SU-DHL-6 (cell line): ENCODE measurements at regions not wholly inside any gene's neighbourhood (a gene's known extent, or its start where the extent isn't known, plus 50 kb on each side); places are given as distances from the start of the nearest gene placed in this dataset.

Source experiments
- H2AFZ ChIP-seq: fragments of 200-600 bp; sonication (generic); 2 replicates; pipeline ENCODE4 v1.6.1; 2014; ENCODE audit warnings: low read depth, mild to moderate bottlenecking, moderate library complexity, mixed read lengths, antibody characterized with exemption, low read length; ENCODE audit not compliant: severe bottlenecking
- H3F3A ChIP-seq: fragments of 200-600 bp; shearing (Covaris generic); 2 replicates; pipeline ENCODE4 v1.6.0; 2016; ENCODE audit warnings: antibody characterized with exemption, mild to moderate bottlenecking; ENCODE audit not compliant: insufficient read depth
- H3K27ac ChIP-seq: fragments of 200-600 bp; sonication (generic); 2 replicates; pipeline ENCODE4 v1.5.1; 2016; ENCODE audit warnings: low read depth, mild to moderate bottlenecking, low read length, moderate library complexity, mixed read lengths
- H3K27me3 ChIP-seq: fragments of 200-600 bp; sonication (generic), shearing (Covaris generic); 2 replicates; pipeline ENCODE4 v1.6.0; 2014; ENCODE audit warnings: mild to moderate bottlenecking, low read length
- H3K36me3 ChIP-seq: fragments of 200-600 bp; sonication (generic); 2 replicates; pipeline ENCODE4 v1.6.1; 2014; ENCODE audit warnings: mild to moderate bottlenecking, low read length, mixed read lengths
- H3K4me2 ChIP-seq: fragments of 300-600, 200-600 bp; shearing (Covaris generic), sonication (generic); 2 replicates; pipeline ENCODE4 v1.6.0; 2014; ENCODE audit warnings: low read length, low read depth, mild to moderate bottlenecking; ENCODE audit not compliant: poor library complexity, severe bottlenecking
- H3K4me3 ChIP-seq: fragments of 200-600 bp; sonication (generic); 2 replicates; pipeline ENCODE4 v1.5.1; 2014; ENCODE audit warnings: antibody characterized with exemption, low read length, mild to moderate bottlenecking, mixed read lengths; ENCODE audit not compliant: insufficient read depth, poor library complexity, severe bottlenecking
- H3K79me2 ChIP-seq: fragments of 200-600 bp; sonication (generic); 2 replicates; pipeline ENCODE4 v1.6.1; 2014; ENCODE audit warnings: mild to moderate bottlenecking, low read length, moderate library complexity; ENCODE audit not compliant: insufficient read depth
- H3K9ac ChIP-seq: fragments of 200-600 bp; sonication (generic); 2 replicates; pipeline ENCODE4 v1.7.0; 2014; ENCODE audit warnings: mild to moderate bottlenecking, low read length
- H3K9me2 ChIP-seq: fragments of 200-600 bp; sonication (generic); replicated peaks from 2 replicates; pipeline ENCODE4 v1.6.1; 2014; ENCODE audit warnings: low read length; ENCODE audit not compliant: insufficient read depth
- H3K9me3 ChIP-seq: fragments of 200-600 bp; sonication (generic); 2 replicates; pipeline ENCODE4 v1.6.1; 2014; ENCODE audit warnings: low read length, mixed read lengths; ENCODE audit not compliant: insufficient read depth
- H4K20me1 ChIP-seq: fragments of 200-600 bp; sonication (generic); 2 replicates; pipeline ENCODE4 v1.6.1; 2014; ENCODE audit warnings: low read depth, mild to moderate bottlenecking, antibody characterized with exemption, low read length, moderate library complexity, mixed read lengths
- CTCF ChIP-seq: fragments of 200-600 bp; sonication (generic); IDR thresholded peaks from one replicate; pipeline ENCODE4 v1.5.1; 2017; ENCODE audit warnings: antibody characterized with exemption, mild to moderate bottlenecking, low read length, moderate library complexity; ENCODE audit not compliant: insufficient read depth, poor library complexity, severe bottlenecking
- EZH2phosphoT487 ChIP-seq: fragments of 200-600 bp; sonication (generic), shearing (Covaris generic); conservative IDR thresholded peaks from 2 replicates; pipeline ENCODE4 v1.6.1; 2018; ENCODE audit warnings: mild to moderate bottlenecking, antibody characterized with exemption, low read length, moderate library complexity, mixed read lengths

DNA sequence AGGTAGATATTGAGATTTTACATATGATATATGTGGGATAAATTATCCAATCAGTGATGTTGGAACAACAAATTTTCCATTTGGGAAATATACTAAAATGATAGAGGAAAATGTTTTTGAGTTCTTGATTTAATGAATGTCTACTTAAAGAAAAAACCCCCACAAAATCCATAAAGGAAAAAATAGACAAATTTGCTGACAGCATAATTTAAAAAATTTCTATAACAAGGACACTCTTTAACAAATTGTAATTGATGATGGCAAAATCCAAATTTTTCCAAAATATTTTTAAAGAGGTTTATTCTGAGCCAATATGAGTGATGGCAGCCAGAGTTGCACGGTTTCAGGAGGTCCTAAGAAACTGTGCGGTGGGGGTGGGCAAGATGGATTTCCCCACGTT lies 51.9 kb upstream of the RHOU start:
- Histone ChIP-seq H3F3A (no peaks in the 10 kb centered on the region), H3K36me3 (no peaks in the 10 kb centered on the region), H3K27me3 (no peaks in the 10 kb centered on the region), H3K79me2 (no peaks in the 10 kb centered on the region), H3K9ac (no peak overlapping the region), H2AFZ (no peak overlapping the region), H4K20me1 (no peaks in the 10 kb centered on the region), H3K4me2 (no peak overlapping the region), H3K27ac (no peak overlapping the region), H3K9me3 (no peaks in the 10 kb centered on the region), H3K4me3 (no peak overlapping the region), H3K9me2 (no peaks in the 10 kb centered on the region)
- TF ChIP-seq CTCF, result no peak
- no peak for TF ChIP-seq EZH2phosphoT487

DNA sequence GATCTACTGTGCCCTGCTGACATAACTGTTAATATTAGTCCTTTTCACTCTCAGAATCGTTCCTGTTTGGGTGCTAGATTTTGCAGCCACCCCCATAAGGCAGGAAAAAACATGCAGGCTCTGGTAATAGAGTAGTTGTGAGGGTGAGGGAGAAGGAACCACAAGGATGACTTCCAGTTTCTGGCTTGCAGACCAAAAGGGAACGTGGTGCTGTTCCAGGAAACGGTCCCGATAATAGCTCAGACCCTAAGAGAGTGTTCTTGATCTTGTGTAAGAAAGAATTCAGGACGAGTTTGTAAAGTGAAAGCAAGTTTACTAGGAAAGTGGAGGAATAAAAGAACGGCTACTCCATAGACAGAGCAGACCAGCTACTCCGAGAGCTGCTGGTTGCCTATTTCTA lies 50.7 kb upstream of the RHOU start:
- Histone ChIP-seq H3K79me2 (no peaks in the 10 kb centered on the region), H3K4me2 (no peak overlapping the region), H3K27ac (no peak overlapping the region), H3K9ac (no peak overlapping the region), H3K9me3 (no peaks in the 10 kb centered on the region), H3K36me3 (no peaks in the 10 kb centered on the region), H3K4me3 (no peak overlapping the region), H2AFZ (no peak overlapping the region), H4K20me1 (no peaks in the 10 kb centered on the region), H3K9me2 (no peaks in the 10 kb centered on the region), H3K27me3 (no peaks in the 10 kb centered on the region), H3F3A (no peaks in the 10 kb centered on the region)
- TF ChIP-seq CTCF, result no peak
- no peak for TF ChIP-seq EZH2phosphoT487

DNA sequence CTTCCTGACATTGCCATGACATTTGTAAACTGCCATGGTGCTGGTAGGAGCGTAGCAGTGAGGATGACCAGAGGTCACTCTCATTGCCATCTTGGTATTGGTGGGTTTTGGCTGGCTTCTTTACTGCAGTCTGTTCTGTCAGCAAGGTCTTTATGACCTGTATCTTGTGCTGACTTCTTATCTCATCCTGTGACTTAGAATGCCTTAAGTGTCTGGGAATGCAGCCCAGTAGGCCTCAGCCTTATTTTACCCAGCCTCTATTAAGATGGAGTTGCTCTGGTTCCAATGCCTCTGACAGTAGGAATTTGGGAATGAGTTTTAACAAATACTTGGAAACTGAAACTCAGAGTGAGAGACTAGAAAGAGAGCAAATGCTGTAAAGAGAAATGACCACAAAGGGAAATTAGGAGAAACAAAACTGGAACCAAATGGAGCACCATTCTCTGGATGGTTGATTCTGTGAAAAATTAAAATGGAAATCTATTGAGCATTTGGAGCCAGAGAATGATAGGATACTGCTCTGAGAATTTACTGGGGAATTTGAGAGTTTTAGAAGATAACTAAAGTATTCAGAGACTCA lies 50.1 kb upstream of the RHOU start:
- no peaks in the 10 kb centered on the region for H3K9me3 ChIP-seq
- no peak overlapping the region for H3K4me3 ChIP-seq
- H3K27ac ChIP-seq, result no peak overlapping the region
- H4K20me1 ChIP-seq, result no peaks in the 10 kb centered on the region
- H3K9ac ChIP-seq, result no peak overlapping the region
- no peak overlapping the region for H2AFZ ChIP-seq
- no peaks in the 10 kb centered on the region for H3F3A ChIP-seq
- TF ChIP-seq CTCF, result no peak
- no peak for TF ChIP-seq EZH2phosphoT487
- H3K4me2 ChIP-seq, result no peak overlapping the region
- H3K9me2 ChIP-seq, result no peaks in the 10 kb centered on the region
- no peaks in the 10 kb centered on the region for H3K79me2 ChIP-seq
- H3K36me3 ChIP-seq, result no peaks in the 10 kb centered on the region
- H3K27me3 ChIP-seq, result no peaks in the 10 kb centered on the region
